AML-193 (cell line): ENCODE measurements at regions not wholly inside any gene's neighbourhood (a gene's known extent, or its start where the extent isn't known, plus 50 kb on each side); places are given as distances from the start of the nearest gene placed in this dataset.
"Not testable (repeated sequence)": the region's sequence is repeated elsewhere in the genome, so short reads cannot be mapped to it uniquely, and the experiment has no call there.

ENCODE experiments used
- DNase-seq, 2 experiments: peaks; one replicate each; lab custom pipeline; 2025; lab: John Stamatoyannopoulos, UW

GRCh38 chr21:18104802-18105201, 139.8 kb upstream of the CHODL start:
- DNase-seq: no peak

- not testable (repeated sequence) for DNase-seq
Observed at GRCh38 chr21:18096413-18096812, 148.2 kb upstream of the CHODL start.

- no peak for DNase-seq
Observed at GRCh38 chr21:18089786-18090185, 154.8 kb upstream of the CHODL start.

DNA sequence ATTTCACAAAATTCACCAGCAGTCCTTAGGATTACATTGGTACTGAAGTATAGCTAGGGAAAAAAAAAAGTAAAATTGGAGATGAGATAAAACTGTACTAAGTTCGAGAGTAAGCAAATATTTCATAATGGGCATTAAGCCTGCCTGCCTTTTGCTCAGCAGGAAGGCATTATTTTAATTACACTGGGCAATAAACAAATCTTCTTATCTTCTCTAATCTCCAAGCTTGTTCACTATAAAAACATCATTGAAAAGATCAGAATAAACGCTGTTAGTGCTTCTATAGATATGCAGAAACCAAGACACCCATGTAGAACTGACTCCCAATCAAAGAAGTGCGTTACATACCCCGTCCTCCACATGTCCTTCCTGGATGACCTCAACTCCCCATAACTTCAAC, 174.2 kb upstream of the CHODL start:
- DNase-seq: no peak

DNA sequence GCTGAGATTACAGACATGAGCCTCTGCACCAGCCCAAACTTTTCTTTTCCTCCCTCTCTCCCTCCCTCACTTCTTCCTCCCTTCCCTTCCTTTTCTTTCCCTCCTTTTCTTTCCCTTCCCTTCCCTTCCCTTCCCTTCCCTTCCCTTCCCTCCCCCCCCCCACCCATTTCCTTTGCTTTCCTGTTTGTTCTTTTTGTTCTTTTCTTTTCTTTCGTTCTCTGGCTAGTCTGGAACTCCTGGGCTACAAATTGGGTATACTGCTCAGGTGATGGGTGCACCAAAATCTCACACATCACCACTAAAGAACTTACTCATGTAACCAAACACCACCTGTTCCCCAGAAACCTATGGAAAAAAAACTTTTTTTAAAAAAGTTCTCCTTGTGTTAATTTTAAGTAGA, 174.8 kb upstream of the CHODL start:
- no peak for DNase-seq

DNA sequence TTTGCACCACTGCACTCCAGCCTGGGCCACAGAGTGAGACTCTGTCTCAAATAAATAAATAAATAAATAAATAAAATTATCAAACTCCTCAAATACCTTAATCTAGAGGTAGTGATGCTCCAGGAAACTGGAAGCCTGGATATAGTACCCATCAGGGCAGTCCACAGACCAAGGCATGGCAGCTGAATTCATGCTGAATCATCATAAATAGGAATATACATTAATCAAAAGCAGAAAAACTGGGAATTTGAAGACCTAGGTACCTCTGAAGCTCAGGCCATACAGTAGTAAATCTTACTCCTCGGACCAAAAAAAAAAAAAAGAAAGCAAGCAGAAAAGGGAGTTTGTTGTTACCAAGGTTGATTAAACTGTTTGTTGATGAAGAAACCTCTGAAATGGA, 184.2 kb upstream of the CHODL start:
- no peak for DNase-seq

- no peak for DNase-seq
Observed at GRCh38 chr21:18058731-18059398, 185.8 kb upstream of the CHODL start.

DNA sequence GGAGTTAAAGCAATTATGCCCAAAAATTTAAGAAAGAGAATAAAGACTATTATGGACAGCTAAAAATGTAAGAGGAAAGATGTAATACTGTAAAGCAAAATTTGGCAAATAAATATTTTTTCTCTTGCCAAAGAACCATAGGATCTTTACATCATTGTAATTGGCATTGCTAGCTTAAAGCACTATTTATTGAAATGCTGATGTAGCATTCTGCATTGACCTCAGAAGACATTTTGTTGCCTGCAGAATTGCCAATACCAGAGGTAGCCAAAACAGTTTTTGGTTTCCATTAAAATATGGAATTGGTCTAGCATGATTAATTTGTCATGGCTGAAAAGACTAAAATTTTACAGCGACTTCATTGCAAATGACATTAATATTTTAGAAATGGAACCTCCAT, 191.5 kb upstream of the CHODL start:
- no peak for DNase-seq

DNA sequence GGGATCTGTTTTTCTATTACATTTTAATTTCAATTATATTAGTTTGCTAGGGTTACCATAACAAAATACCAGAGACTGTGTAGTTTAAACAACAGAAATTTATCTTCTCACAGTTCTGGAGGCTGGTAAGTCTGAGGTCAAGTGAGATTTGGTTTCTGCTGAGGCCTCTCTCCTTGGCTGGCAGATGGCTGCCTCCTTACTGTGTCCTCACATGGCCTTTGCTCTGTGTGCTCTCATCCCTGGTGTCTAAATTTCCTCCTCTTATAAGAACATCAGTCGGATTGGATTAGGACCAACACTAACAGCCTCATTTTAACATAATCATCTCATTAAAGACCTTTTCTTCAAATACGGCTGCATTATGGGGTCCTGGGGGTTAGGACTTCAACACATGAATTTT, 195.2 kb upstream of the CHODL start:
- no peak for DNase-seq

DNA sequence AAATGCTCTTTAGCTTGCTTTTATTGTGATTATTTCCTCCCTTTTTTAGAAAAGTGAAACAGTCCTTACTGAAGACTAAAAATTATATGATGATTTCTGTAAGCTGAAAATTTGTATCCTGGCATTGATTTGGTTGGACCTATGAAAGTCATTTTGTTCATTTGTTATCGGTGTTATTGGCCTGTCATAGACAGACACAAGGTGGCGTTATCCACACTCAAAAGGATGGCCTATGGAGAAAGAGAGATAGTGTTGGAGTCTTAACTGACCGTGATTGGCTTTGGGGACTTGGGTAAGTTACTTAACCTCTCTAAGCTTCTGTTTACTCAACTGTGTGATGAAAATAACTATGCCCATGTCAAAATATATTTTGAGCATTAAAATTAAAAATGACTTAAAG, 203.6 kb upstream of the CHODL start:
- DNase-seq: peak; percentile 15 to 21

- DNase-seq: no peak
Observed at GRCh38 chr21:18030248-18030647, 211.1 kb upstream of the C21orf91 start.

DNA sequence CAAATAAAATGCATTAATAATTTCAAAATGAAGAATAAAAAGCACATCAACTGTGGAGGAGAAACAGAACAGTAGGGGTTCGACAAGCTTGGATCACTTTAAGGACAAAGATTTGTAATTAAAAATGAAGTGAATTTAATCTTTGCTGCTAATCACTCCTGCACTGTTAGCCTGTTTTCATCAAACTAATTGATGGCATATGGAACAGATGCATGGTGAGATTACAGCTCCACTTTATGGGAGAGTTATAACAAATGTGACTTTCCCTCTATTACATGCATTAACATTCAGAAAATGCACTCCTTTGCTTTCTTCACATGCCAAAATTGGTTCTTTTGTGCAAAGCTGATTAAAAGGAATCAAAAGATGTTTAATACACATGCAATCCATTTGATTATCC, 207.2 kb upstream of the C21orf91 start:
- no peak for DNase-seq

DNA sequence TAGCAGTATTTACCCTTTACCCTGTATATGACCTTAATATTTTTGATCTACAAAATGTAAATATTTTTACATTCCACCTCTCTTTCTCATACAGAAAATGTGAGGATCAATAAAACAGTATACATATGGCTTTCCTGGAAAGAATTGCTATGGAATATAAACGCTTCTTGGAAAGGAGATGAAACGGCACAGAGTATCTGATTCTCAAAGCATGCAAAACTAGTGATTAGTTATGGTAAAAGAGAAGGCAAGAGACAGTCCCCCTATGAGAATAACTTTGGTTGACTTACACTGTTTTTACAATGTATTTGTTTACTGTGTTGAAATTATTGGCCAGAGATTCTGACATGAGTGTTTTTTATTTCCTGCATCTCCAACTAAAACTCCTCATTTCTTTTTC, 204.6 kb upstream of the C21orf91 start:
- DNase-seq: no peak

DNA sequence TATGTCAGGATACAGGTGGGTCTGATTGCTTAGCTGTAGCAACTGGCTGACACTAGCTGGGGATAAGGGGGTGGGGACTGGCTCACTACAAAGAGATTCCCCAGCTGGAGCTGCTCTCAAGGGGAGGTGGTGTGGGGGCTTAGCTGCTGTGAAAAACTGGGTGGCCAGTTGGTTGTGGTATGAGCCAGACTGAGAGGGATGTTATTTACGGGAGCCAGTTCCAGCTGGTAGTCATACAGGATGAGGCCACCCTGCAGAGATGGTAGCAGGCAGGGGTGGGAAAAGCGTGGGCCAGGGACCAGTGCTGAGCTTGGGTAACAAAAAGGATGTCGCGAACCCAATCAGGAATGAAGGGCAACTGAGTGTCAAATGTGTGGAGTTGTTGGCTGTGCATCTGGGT, 204.0 kb upstream of the C21orf91 start:
- DNase-seq: no peak

- no peak for DNase-seq
Observed at GRCh38 chr21:18007121-18007520, 188.0 kb upstream of the C21orf91 start.

DNA sequence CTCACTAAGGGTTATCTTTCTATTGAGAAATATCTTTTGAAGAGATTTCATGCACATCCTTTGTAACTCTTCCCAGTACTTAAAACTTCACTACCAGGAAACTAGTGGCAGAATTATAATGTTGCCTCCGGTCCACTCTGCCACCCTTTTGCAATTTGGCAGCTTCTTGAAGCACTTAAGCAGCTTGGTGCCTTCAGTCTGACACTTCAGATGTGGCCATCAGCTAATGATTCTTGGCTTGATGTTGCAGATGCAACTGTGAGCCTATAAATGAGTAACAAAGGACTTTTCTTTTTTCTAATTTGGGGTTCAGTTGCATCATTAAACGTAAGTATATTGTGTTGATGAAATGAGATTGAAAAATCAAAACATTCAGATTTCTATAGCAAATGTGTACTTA, 187.5 kb upstream of the C21orf91 start:
- DNase-seq: no peak

DNA sequence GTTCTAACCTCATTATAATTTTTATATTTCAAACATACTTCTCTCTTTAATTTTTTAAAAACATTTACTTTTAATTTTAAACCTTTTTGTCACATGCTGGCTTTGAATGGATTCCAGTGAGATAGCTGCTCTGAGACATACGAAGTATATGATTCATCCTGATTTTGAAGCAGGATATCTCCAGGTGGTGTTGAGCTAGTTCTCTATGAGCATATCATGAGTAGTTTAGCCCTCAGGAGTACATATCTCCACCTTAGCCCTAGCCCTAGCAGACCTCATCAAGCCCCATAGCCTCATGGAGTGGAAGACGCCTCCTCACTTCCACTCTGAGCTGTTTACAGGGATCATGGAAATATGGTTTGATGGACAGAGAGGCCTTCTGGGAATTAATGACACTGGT, 183.2 kb upstream of the C21orf91 start:
- DNase-seq: no peak

DNA sequence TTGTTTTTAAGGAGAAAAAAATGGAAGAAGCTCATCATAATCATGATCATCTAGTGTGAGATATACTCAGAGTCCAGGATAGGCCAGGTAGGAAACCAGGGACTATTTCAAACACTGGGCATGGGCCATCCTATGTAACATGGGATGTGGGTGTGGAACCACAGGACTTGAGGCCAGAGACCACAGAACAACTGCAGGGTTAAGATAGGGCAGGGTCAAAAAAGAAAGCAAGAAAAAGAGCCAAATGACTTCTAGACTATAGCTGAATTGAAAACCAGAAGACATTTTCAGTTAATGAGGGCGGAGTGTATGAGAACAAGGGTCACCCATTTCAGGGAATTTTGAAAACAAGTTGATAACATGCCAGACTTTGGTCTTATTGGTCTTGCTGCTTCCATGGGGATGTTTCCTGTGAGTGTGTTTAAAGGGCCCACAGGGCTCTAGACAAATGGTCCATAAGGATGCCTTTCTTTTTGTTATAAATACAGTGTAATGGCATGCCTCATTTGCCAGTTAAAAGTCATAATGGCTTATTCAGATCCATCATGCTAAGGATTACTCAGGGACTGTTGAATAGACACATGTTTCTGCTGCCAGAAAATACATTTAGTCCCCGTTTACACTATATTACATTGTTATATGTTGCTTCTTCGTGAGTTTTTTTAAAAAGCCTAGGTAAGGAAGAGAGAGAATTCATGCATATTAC, 182.0 kb upstream of the C21orf91 start:
- no peak for DNase-seq

GRCh38 chr21:17998599-17998998, 179.4 kb upstream of the C21orf91 start:
- not testable (repeated sequence) for DNase-seq

GRCh38 chr21:17989780-17990179, 170.6 kb upstream of the C21orf91 start:
- DNase-seq: no peak

- DNase-seq: no peak
Observed at GRCh38 chr21:17988102-17988437, 168.9 kb upstream of the C21orf91 start.

GRCh38 chr21:17987382-17988101, 168.4 kb upstream of the C21orf91 start:
- DNase-seq: no peak

DNA sequence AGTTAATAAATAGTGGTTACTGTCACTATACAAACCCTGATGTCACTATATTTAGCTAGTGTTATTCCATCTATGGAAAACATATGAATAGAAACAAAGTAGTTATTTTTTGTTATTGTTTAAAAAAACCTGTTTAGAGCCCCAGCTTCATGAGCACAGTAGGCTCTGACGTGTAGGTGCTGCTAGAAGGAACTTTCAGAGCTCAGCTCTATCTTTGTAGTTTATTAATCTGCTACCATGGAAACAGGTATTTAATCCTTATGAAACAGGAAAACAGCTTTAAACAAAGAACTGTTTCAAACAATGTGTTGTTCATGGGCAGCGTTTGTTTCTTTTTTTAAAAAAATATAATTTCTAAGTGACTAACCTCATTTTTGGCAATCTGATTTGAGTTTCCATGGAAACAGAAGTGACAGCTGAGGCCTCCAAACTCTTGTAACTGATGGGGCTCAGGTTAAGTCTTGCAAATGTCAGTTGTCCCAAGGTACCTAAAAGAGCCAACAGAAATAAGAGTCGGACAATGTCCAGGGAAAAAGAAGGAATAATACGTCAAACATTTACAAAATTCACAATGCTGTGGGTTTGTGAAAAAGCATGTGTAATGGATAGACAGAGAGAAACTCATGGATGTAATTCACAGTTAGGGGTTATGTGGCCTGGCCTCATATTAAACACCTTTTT, 162.0 kb upstream of the C21orf91 start:
- no peak for DNase-seq
